SW 1271 (cell line): ENCODE measurements at regions not wholly inside any gene's neighbourhood (a gene's known extent, or its start where the extent isn't known, plus 50 kb on each side); places are given as distances from the start of the nearest gene placed in this dataset.

Experiments used
- DNase-seq, 2 experiments: peaks; one replicate each; lab custom pipeline; 2025; lab: John Stamatoyannopoulos, UW

DNA sequence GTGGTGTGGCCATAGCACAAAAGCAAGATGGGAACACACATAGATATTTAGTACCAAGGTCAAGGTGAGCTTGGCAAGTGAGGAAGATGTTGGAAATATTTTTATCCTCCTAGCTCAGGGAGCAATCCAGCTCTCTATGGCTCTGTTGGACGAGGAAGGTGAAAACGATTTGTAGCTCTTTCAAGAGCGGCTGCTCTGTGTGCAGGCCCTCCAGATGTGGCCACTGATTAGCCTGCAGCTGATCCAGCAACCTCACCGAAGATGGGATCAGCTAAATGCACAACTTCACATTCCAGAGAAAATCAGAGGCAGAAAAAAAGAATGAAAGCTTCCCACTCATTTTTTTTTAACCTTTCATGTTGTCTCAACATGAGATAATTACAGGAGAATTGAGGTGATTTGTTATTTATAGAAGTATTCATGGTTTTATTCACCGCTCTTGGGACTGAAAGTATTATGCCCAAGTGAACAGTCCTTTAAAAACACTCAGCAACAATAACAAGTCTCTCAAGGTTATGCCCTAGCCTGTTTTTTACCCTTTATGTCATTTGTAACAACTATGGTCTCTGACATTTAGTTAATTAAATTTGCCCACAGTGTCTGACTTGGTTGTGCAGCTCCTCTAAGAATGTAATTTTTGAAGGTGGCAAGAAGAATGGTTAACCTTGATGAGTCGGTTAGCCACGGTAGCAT, 213.6 kb upstream of the ADARB2 start:
- DNase-seq = no peak

GRCh38 chr10:1947464-1948003, 210.2 kb upstream of the ADARB2 start:
- no peak for DNase-seq

- DNase-seq = no peak
These were observed 207.2 kb upstream of the ADARB2 start for GRCh38 chr10:1944487-1944886.

- DNase-seq = no peak
These were observed 205.2 kb upstream of the ADARB2 start for GRCh38 chr10:1942478-1942877.

- DNase-seq = no peak
These were observed 201.7 kb upstream of the ADARB2 start for GRCh38 chr10:1939016-1939415.

- DNase-seq = no peak
These were observed 201.0 kb upstream of the ADARB2 start for GRCh38 chr10:1938317-1938716.

DNA sequence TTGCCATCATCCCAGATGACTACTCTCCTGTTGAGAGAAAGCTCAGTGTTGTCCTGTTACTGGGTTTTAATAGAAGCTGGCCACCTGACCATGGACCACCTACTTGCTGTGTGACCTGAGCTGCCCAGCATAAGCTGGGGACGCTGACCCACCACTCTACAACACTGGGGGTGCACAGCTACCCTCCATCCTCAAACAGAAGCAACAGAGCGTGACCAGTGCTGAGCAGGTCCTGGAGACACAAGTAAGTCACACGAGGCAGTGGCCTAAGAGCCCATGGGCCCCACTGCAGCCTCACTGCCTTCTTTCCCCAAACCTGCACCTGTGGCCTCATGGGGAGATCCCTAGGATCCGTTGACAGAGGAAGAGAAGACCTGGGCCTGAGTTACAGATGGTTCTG, 198.6 kb upstream of the ADARB2 start:
- no peak for DNase-seq

- no peak for DNase-seq
These were observed 195.9 kb upstream of the ADARB2 start for GRCh38 chr10:1933215-1933614.

GRCh38 chr10:1932692-1933094, 195.4 kb upstream of the ADARB2 start:
- no peak for DNase-seq

DNA sequence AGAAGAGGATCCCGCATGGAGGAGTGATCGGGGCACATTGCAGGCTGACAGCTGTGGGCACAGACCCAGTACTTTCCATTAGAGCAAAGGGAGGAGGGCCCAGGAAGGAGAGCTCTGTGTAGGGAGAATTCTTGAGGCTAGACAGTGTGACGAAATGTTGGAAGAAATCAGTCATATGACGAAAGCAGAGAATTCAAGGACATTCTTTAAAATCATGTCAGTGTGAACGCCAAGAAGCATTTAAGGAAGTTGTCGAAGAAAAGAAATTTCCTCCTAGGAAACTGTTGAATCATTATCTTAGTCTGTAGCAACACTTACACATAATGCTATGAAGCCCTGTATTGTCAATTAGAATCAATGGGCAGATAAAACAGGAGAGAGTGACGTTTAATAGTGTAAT, 191.3 kb upstream of the ADARB2 start:
- DNase-seq = no peak

GRCh38 chr10:1923998-1924397, 186.7 kb upstream of the ADARB2 start:
- DNase-seq = no peak

DNA sequence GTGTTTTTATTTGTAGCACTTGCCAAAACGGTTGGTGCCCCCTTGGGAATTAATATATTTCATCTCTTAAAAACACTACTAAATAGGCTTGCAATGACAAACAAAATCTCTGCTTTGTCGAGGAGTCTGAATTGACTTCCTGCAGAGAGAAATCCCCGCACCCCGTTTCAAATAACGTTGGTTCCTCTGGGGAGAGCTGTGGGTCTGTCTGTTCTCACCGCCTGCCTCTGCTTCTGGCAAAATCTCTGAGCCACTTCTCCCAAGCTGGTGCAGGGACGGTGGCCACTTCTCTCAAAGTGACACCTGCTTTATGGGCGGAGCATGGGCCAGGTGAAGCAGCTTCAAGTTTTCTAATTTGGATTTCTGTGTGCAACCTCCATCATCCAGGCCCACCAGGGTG, 186.3 kb upstream of the ADARB2 start:
- DNase-seq = no peak

GRCh38 chr10:1920941-1921340, 183.6 kb upstream of the ADARB2 start:
- no peak for DNase-seq

GRCh38 chr10:1920127-1920526, 182.8 kb upstream of the ADARB2 start:
- no peak for DNase-seq

DNA sequence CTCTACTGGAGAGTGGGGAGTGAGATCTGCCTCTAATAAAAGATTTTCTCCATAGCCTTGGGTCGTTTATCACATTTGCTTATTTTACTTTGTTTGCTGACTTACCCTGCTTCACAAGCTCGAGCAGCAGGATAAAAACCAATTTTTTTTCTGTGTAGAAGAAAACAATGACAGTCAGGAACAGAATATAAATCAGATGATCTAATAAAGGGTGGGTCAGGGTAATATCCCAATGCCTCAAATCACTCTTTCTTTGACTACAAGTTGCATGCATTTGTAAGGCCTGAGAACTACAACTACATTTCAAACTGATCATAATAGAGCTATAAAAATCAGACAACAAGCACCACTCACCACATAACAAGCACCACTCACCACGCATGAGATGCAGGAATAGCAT, 174.4 kb upstream of the ADARB2 start:
- DNase-seq = no peak

DNA sequence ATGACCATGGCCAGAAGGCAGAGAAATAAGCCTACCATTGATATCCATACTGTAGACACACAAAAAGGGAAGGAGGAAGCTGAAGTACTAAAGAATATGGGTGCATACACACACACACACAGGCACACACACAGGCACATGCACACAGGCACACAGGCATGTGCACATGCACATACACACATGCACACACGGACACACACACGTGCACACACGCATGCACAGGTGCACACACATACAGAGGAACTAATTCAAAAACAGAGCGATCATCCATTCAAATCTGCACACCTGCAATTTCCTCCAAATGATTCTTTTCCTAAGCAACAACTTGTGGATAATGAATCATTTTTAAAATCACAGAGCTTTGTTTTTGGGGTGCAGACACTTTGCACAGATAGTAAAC, 166.7 kb upstream of the ADARB2 start:
- no peak for DNase-seq

- no peak for DNase-seq
These were observed 158.8 kb upstream of the ADARB2 start for GRCh38 chr10:1896153-1896552.

DNA sequence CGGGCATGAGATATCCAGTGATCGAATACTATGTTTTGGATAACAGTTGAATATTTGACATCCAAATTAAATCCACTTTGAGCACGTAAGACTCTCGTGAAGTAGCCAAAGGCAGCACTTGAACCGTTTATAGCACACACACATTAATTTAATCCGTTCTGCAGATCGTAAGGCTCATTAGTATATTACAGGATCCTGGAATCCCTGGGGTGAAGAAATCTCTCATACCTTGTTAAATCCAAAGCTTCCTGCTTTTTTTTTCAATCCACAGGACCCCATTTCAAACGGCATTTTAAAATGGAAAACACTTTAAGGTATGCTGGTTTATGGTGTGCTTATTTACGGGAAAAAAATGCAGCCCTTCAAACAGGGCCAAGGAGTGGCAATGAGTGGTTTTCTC, 158.4 kb upstream of the ADARB2 start:
- DNase-seq = no peak

GRCh38 chr10:1894912-1895311, 157.6 kb upstream of the ADARB2 start:
- no peak for DNase-seq

DNA sequence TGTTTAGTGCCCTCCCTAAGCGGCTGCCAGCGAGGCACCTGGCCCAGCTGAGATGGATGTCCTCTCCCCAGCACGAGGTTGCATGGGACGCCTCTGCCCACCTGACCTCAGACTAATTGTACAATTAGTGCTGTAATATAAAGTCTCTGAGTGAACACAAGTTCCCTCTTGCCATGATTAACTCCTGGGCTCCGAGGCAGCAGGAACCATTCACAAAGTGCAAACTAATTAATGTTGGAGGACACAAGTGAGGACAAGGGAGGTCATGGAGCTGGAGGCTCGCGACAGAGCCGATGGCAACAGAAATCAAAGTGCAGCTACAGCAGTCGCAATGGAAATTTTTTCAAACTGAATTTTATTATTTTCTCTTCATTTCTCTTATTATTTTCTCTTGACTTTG, 156.6 kb upstream of the ADARB2 start:
- DNase-seq = no peak

- DNase-seq = no peak
These were observed 148.7 kb upstream of the ADARB2 start for GRCh38 chr10:1886039-1886438.

GRCh38 chr10:1882728-1883127, 145.4 kb upstream of the ADARB2 start:
- no peak for DNase-seq

DNA sequence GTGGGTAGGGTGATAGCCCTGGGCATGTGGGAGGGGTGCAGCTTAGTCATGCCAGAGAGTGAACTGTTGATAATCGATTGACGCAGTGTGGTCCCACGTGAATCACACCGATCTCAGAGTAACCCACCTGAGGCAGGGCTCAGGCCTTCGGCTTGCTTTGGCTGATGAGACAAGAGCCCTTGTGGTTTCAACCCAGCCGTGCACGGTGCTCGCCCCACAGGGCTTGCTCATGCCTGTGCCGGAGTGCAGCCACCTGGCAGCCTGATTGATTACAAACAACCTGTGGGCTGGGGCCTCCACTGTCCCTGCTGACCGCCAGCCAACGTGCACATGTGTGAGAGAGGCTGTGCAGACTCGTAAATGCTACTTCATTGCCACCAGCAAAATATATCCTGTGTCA, 144.9 kb upstream of the ADARB2 start:
- no peak for DNase-seq

- DNase-seq = no peak
These were observed 144.3 kb upstream of the ADARB2 start for GRCh38 chr10:1881636-1882035.
